ENCODE measurements at regions not wholly inside any gene's neighbourhood (a gene's known extent, or its start where the extent isn't known, plus 50 kb on each side); places are given as distances from the start of the nearest gene placed in this dataset.
A peak's percentile ranks its signal among the peaks of the same experiment; 100 is the strongest.

GRCh38 chr1:170271430-170272161 lies 125.8 kb downstream of the NTMT2 start:
- no peak for DNase-seq

- no peak for DNase-seq
Measured at GRCh38 chr1:170273291-170274130, 127.8 kb downstream of the NTMT2 start.

- no peak for DNase-seq
Measured at GRCh38 chr1:170274131-170274501, 128.4 kb downstream of the NTMT2 start.

GRCh38 chr1:170277985-170278384 lies 132.2 kb downstream of the NTMT2 start:
- DNase-seq: no peak

- no peak for DNase-seq
Measured at GRCh38 chr1:170284016-170284415, 138.3 kb downstream of the NTMT2 start.

GRCh38 chr1:170284512-170284911 lies 138.8 kb downstream of the NTMT2 start:
- DNase-seq: peak; percentile 12

- peak; percentile 30 for DNase-seq
Measured at GRCh38 chr1:170284951-170285350, 139.2 kb downstream of the NTMT2 start.

- no peak for DNase-seq
Measured at GRCh38 chr1:170288155-170288554, 142.4 kb downstream of the NTMT2 start.

- DNase-seq: no peak
Measured at GRCh38 chr1:170290276-170290675, 144.5 kb downstream of the NTMT2 start.

- DNase-seq: peak; percentile 43
Measured at GRCh38 chr1:170290991-170291390, 145.2 kb downstream of the NTMT2 start.

- no peak for DNase-seq
Measured at GRCh38 chr1:170291516-170291915, 145.8 kb downstream of the NTMT2 start.

- no peak for DNase-seq
Measured at GRCh38 chr1:170296211-170296610, 150.5 kb downstream of the NTMT2 start.

GRCh38 chr1:170296642-170297041 lies 150.9 kb downstream of the NTMT2 start:
- DNase-seq: no peak

- no peak for DNase-seq
Measured at GRCh38 chr1:170301596-170301995, 155.8 kb downstream of the NTMT2 start.

- no peak for DNase-seq
Measured at GRCh38 chr1:170303034-170303433, 157.3 kb downstream of the NTMT2 start.

GRCh38 chr1:170305777-170306512 lies 160.2 kb downstream of the NTMT2 start:
- no peak for DNase-seq

- no peak for DNase-seq
Measured at GRCh38 chr1:170306513-170306910, 160.8 kb downstream of the NTMT2 start.

- peak; percentile 15 for DNase-seq
Measured at GRCh38 chr1:170306948-170307347, 161.2 kb downstream of the NTMT2 start.

GRCh38 chr1:170307426-170307825 lies 161.7 kb downstream of the NTMT2 start:
- DNase-seq: no peak

- DNase-seq: peak; percentile 77
Measured at GRCh38 chr1:170309389-170310013, 163.7 kb downstream of the NTMT2 start.

- DNase-seq: no peak
Measured at GRCh38 chr1:170310014-170310405, 164.3 kb downstream of the NTMT2 start.

GRCh38 chr1:170310951-170311350 lies 165.2 kb downstream of the NTMT2 start:
- DNase-seq: no peak

GRCh38 chr1:170313306-170313705 lies 167.5 kb downstream of the NTMT2 start:
- no peak for DNase-seq

Data from eye (tissue), 1 donor.